K562 (cell line): ENCODE measurements at regions not wholly inside any gene's neighbourhood (a gene's known extent, or its start where the extent isn't known, plus 50 kb on each side); places are given as distances from the start of the nearest gene placed in this dataset.

Experiments used
- ATAC-seq: fragments of 200-7000 bp; cut with Tn5 transposase; 3 replicates; pipeline ENCODE4 v1.9.1; 2020; ENCODE audit warnings: moderate library complexity
- BruUV-seq: library from RNA; stranded (reverse); fragments of 400-500 nt; replicated peaks from 2 replicates; lab custom pipeline; 2021; lab: Mats Ljungman, UMichigan
- CTCF ChIA-PET: fragments of 300-600 bp; formaldehyde crosslinking; extraction: SDS; loops from one replicate; lab custom pipeline; 2021; ENCODE audit warnings: low intra/inter-chr PET ratio; lab: Yijun Ruan, JAX
- POLR2A ChIA-PET: fragments of 300-600, 350-650 bp; sonication (Branson Sonifier 250); formaldehyde crosslinking; extraction: SDS; loops from one replicate; lab custom pipeline; 2021; ENCODE audit warnings: antibody characterized with exemption, inconsistent platforms; lab: Yijun Ruan, JAX
- DNase-seq, 4 experiments: peaks; one replicate each; pipeline versions ENCODE4 v3.0.0 to v3.0.0-alpha.2; 2011 to 2018; ENCODE audit warnings: low spot score in 3 of 4, mixed read lengths in 3 of 4; ENCODE audit errors: extremely low read depth in 1 of 4
- FAIRE-seq: peaks from 2 replicates; lab custom pipeline; 2011; peaks lifted over from hg19 to GRCh38; lab: Jason Lieb, UNC
- H2AFZ ChIP-seq: 2 replicates; pipeline ENCODE4 v1.6.0; 2011; ENCODE audit warnings: low read depth, low read length, control low read depth, inconsistent platforms
- H3K27ac ChIP-seq: fragments of 200-600 bp; 3 replicates; pipeline ENCODE4 v1.8.0; 2011; ENCODE audit warnings: low read depth, mild to moderate bottlenecking, control low read depth, inconsistent platforms, low read length, moderate library complexity, mixed read lengths; ENCODE audit errors: extremely low read depth
- H3K27me3 ChIP-seq, 2 experiments: fragments of 300-600 bp in 1 of 2; 2 replicates in 1 of 2; 3 replicates in 1 of 2; pipeline versions ENCODE4 v1.6.0 to v1.8.0; 2011; ENCODE audit warnings: inconsistent platforms in 2 of 2, low read length in 2 of 2, mild to moderate bottlenecking in 1 of 2, mixed read lengths in 1 of 2, moderate library complexity in 1 of 2; ENCODE audit not compliant: control insufficient read depth in 2 of 2, insufficient read depth in 2 of 2
- H3K36me3 ChIP-seq: fragments of 300-600 bp; 3 replicates; pipeline ENCODE4 v1.8.0; 2011; ENCODE audit warnings: mild to moderate bottlenecking, low read length, inconsistent platforms; ENCODE audit not compliant: control insufficient read depth, insufficient read depth
- H3K4me1 ChIP-seq, 2 experiments: fragments of 200-600 bp in 1 of 2; replicated peaks in 1 of 2; 2 replicates in 1 of 2; 3 replicates in 1 of 2; pipeline versions ENCODE4 v1.5.1 to v1.8.0; 2011; ENCODE audit warnings: inconsistent platforms in 2 of 2, low read length in 2 of 2, mild to moderate bottlenecking in 1 of 2, mixed read lengths in 1 of 2, moderate library complexity in 1 of 2; ENCODE audit not compliant: control insufficient read depth in 2 of 2, insufficient read depth in 2 of 2
- H3K4me2 ChIP-seq: 2 replicates; pipeline ENCODE4 v1.6.1; 2011; ENCODE audit warnings: low read length, control low read depth, inconsistent platforms, mixed read lengths; ENCODE audit not compliant: insufficient read depth
- H3K4me3 ChIP-seq: fragments of 200-600 bp; sonication (generic), shearing (Covaris generic); 2 replicates; pipeline ENCODE4 v1.5.1; 2016; ENCODE audit warnings: control low read depth, inconsistent platforms
- H3K79me2 ChIP-seq: fragments of 200-600 bp; 3 replicates; pipeline ENCODE4 v1.8.0; 2011; ENCODE audit warnings: low read length, inconsistent platforms; ENCODE audit not compliant: control insufficient read depth, insufficient read depth
- H3K9ac ChIP-seq, 2 experiments: 2 replicates each; pipeline versions ENCODE4 v1.6.0 to v1.6.1; 2011; ENCODE audit warnings: low read depth in 2 of 2, low read length in 2 of 2, control low read depth in 1 of 2, inconsistent platforms in 1 of 2, mild to moderate bottlenecking in 1 of 2, mixed read lengths in 1 of 2; ENCODE audit not compliant: insufficient read depth in 1 of 2
- H3K9me1 ChIP-seq: one replicate; pipeline ENCODE4 v1.6.0; 2011; ENCODE audit warnings: inconsistent platforms, mild to moderate bottlenecking, low read length, moderate library complexity; ENCODE audit not compliant: control insufficient read depth, insufficient read depth
- H3K9me3 ChIP-seq: replicated peaks from 2 replicates; pipeline ENCODE4 v1.5.1; 2011; ENCODE audit warnings: low read depth, low read length, inconsistent platforms; ENCODE audit not compliant: control insufficient read depth, insufficient read depth
- H4K20me1 ChIP-seq: replicated peaks from 2 replicates; pipeline ENCODE4 v1.6.1; 2011; ENCODE audit warnings: low read length, inconsistent platforms, mixed read lengths; ENCODE audit not compliant: control insufficient read depth, insufficient read depth
- CHAMP1 ChIP-seq: fragments of 450-650 bp; IDR thresholded peaks from 2 replicates; pipeline ENCODE4 v1.6.1; 2016; ENCODE audit warnings: mild to moderate bottlenecking
- DMBX1 ChIP-seq: fragments of 250-450 bp; sonication (Bioruptor Pico); IDR thresholded peaks from 2 replicates; pipeline ENCODE4 v1.8.0; 2022; ENCODE audit warnings: inconsistent platforms, mild to moderate bottlenecking, moderate library complexity, borderline replicate concordance
- FOXA1 ChIP-seq: fragments of 450-650 bp; IDR thresholded peaks from 2 replicates; pipeline ENCODE4 v1.6.1; 2016; ENCODE audit warnings: mild to moderate bottlenecking, borderline replicate concordance
- HDAC2 ChIP-seq: fragments of 450-650 bp; IDR thresholded peaks from 2 replicates; pipeline ENCODE4 v1.6.1; 2016; ENCODE audit warnings: mild to moderate bottlenecking
- JUN ChIP-seq, 2 experiments: sonication (generic) in 1 of 2; formaldehyde crosslinking in 1 of 2; IDR thresholded peaks; 2 replicates each; pipeline versions ENCODE4 v1.6.1 to v1.8.0; 2012 to 2022; ENCODE audit warnings: borderline replicate concordance in 2 of 2, mild to moderate bottlenecking in 2 of 2, improper control_type of control experiment in 1 of 2, low read depth in 1 of 2, low read length in 1 of 2, missing genetic modification reagents in 1 of 2
- MAZ ChIP-seq, 2 experiments: fragments of 450-650 bp in 1 of 2; sonication (generic) in 1 of 2; formaldehyde crosslinking; IDR thresholded peaks in 1 of 2; conservative IDR thresholded peaks in 1 of 2; 2 replicates each; pipeline versions ENCODE4 v1.4.0 to v1.5.0; 2020; ENCODE audit warnings: mild to moderate bottlenecking in 1 of 2, missing genetic modification reagents in 1 of 2
- NFATC3 ChIP-seq: fragments of 450-650 bp; IDR thresholded peaks from 2 replicates; pipeline ENCODE4 v1.6.1; 2017; ENCODE audit warnings: mild to moderate bottlenecking
- TAL1 ChIP-seq: fragments of 450-650 bp; IDR thresholded peaks from 2 replicates; pipeline ENCODE4 v1.6.1; 2016; ENCODE audit warnings: mild to moderate bottlenecking
- ZNF449 ChIP-seq: fragments of 250-450 bp; sonication (Bioruptor Pico); IDR thresholded peaks from 2 replicates; pipeline ENCODE4 v1.8.0; 2022; ENCODE audit warnings: moderate library complexity, mild to moderate bottlenecking, inconsistent platforms
- ZNF699 ChIP-seq: fragments of 250-450 bp; sonication (Bioruptor Pico); IDR thresholded peaks from 2 replicates; pipeline ENCODE4 v1.8.0; 2021; ENCODE audit warnings: mild to moderate bottlenecking, moderate library complexity; ENCODE audit not compliant: insufficient replicate concordance
- WGBS: fragments of 100-300 bp; shearing (Covaris generic); methylation state at CpG from one replicate; pipeline ENCODE4 v1.1.6; 2016; ENCODE audit warnings: low coverage, mixed read lengths; ENCODE audit not compliant: insufficient coverage; ENCODE audit errors: missing lambda C conversion rate; 5-methylcytosine and 5-hydroxymethylcytosine counted together
- in situ Hi-C: fragments of 300-500 bp; cut with MboI; formaldehyde crosslinking; loops from 4 replicates; pipeline ENCODE4 v1.15.0; 2018; ENCODE audit warnings: inconsistent platforms, mixed read lengths
- intact Hi-C: fragments of 100-400 bp; cut with micrococcal nuclease; formaldehyde crosslinking; loops from 2 replicates; pipeline ENCODE4 v1.14.2; 2022

- Histone ChIP-seq H3K27ac (no peak overlapping the region), H3K27me3 (no peaks in the 10 kb centered on the region)
- POLR2A ChIA-PET = no interaction called here
Measured at GRCh38 chr2:51510303-51510702, 478.4 kb upstream of the NRXN1 start.

More at GRCh38 chr2:51510303-51510702, 478.4 kb upstream of the NRXN1 start:
- 0% methylated on average over 3 of the region's 3 CpGs for WGBS
- no peak for FAIRE-seq
- no peak for TF ChIP-seq HDAC2
- TF ChIP-seq JUN (IDR thresholded peaks at IDR 0.05; ENCODE audit: borderline replicate concordance, low read depth, low read length) = no peak
- no peak for TF ChIP-seq JUN (CRISPR knock-in tag; IDR thresholded peaks at IDR 0.05; ENCODE audit: borderline replicate concordance)
- no peak for TF ChIP-seq ZNF449 (CRISPR knock-in tag)
- TF ChIP-seq CHAMP1 = no peak
- no peak for TF ChIP-seq MAZ (CRISPR knock-in tag; conservative IDR thresholded peaks at IDR 0.05 in 1 of 2, IDR thresholded peaks at IDR 0.05 in 1 of 2)
- no peak for TF ChIP-seq FOXA1
- TF ChIP-seq NFATC3 = no peak
- no peak for TF ChIP-seq TAL1
- no peak for TF ChIP-seq DMBX1
- no peak for TF ChIP-seq ZNF699 (CRISPR knock-in tag)
- TF ChIP-seq, all 486 proteins: peak for 0
- Histone ChIP-seq H3K4me3 (no peak overlapping the region), H4K20me1 (no peaks in the 10 kb centered on the region), H3K9me3 (no peaks in the 10 kb centered on the region), H3K79me2 (no peaks in the 10 kb centered on the region), H3K9me1 (no peaks in the 10 kb centered on the region), H3K4me1 (no peaks in the 10 kb centered on the region), H3K4me2 (no peak overlapping the region), H3K9ac (no peak overlapping the region), H2AFZ (no peak overlapping the region), H3K36me3 (no peaks in the 10 kb centered on the region)
- no TSS peak for BruUV-seq
- ATAC-seq (no peak), DNase-seq (no peak)
- intact Hi-C loops = no loop called here
- in situ Hi-C loops = no loop called here
- CTCF ChIA-PET = no interaction called here
